ENCODE measurements at regions not wholly inside any gene's neighbourhood (a gene's known extent, or its start where the extent isn't known, plus 50 kb on each side); places are given as distances from the start of the nearest gene placed in this dataset.

DNA sequence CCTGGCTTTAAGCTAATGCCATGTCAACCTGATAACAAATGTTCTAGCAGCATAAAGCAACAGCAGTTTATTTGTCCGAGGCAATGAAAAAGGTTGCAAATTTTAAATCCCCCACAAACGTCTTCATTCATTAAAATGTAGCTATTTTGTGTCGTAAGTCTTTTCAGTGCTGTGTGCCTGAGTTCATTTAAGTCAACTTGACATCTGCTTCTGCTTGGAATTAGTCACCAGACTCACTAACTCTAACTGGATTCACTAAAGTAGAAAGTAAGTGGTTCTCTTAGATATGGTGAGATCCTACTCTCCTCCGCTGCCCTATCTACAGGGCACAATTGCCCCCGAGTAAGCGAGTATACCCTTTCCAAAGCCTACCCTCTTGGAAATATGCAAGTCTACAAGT, 118.4 kb upstream of the CHRM3 start:
- DNase-seq (ENCODE audit: low read depth, low spot score), result no peak

DNA sequence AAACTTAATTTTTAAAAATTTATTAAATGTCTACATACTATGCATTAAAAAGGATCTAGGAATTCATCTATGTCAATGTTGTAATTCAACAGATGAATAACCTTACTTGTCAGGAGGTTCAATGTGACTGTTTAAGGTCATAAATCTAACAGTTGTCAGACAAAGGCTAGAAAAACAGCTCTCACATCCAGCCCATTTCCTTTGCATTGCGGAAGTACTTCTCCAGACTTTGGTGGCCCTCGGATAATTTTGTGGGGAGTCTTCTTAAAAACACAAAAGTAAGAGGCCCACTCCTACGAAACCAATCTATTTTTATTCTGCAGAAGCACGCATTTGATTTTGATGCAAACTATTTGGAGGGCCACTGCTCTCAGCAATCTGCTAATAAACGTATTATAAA, 122.6 kb upstream of the CHRM3 start:
- DNase-seq (ENCODE audit: low read depth, low spot score), result no peak

DNA sequence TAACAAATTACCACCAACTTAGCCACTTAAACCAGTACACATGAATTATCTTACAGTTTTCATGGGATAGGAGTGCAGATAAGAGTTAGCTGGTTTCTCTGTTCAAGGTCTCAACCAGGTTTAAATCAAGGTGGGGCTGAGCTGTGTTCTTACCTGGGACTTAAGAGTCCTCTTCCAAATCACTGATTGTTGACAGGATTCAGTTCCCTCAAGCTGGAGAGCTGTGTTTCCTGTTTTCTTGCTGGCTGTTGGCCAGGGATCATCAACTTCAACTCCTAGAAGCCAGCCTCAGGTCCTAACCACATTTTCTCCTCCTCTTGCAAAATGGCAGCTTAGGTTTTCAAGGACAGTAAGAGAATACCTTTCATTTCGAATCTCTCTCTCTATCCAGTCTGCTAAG, 123.8 kb upstream of the CHRM3 start:
- DNase-seq (ENCODE audit: low read depth, low spot score), result no peak

DNA sequence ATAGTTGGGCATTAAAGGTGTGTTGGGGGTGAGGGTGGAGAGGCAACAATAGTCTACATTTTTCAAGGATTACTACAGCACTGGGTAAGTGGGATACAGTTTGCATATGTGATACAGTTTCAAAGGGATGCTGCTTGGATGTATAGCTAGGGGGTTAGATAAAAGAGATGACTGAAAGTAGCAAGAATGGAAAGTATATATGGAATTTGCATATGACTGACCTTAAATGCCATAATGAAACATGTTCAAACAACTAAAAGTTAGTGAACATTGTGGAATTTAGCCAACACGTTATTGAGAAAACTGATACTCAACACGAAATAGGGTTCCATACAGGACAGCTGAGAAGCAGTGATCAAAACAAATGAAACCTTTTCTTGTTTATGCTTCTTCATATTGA, 124.8 kb upstream of the CHRM3 start:
- no peak for DNase-seq (ENCODE audit: low read depth, low spot score)

DNA sequence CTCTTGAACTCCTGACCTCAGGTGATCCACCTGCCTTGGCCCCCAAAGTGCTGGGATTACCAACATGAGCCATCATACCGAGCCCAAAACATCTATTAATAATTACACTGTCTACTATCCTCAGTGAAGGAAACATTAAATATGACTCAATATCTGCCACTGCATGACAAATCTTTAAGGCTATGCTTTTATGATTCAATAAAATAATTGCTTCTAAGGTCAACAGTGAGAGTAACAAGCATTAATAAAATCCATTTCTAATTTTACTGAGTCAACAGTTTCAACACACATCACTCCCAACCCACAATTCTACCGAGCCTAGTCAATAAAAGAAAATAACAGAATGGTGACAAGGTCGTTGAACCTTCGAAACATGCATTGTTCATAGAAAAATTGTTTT, 125.5 kb upstream of the CHRM3 start:
- no peak for DNase-seq (ENCODE audit: low read depth, low spot score)

DNA sequence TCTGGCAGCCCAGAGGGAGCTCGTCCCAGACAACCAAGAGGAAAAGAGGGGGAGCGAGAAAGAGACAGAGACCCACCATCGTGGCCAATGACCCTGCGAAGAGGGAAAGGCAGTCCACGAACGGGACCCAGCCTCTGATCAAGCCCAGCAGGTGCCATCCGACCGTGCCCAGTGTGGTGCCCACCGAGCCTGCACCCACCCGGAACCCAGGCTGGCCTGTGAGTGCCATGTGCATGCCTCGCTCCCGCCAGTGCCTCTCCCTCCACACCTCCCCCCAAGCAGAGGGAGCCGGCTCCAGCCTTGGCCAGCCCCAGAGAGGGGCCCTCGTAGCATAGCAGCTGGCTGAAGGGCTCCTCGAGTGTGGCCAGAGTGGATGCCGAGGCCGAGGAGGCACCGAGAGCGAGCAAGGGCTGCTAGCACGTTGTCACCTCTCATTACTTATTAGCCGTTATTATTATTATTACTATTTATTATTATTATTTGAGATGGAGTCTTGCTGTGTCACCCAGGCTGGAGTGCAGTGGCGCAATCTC, 130.7 kb upstream of the CHRM3 start:
- no peak for DNase-seq (ENCODE audit: low read depth, low spot score)

DNA sequence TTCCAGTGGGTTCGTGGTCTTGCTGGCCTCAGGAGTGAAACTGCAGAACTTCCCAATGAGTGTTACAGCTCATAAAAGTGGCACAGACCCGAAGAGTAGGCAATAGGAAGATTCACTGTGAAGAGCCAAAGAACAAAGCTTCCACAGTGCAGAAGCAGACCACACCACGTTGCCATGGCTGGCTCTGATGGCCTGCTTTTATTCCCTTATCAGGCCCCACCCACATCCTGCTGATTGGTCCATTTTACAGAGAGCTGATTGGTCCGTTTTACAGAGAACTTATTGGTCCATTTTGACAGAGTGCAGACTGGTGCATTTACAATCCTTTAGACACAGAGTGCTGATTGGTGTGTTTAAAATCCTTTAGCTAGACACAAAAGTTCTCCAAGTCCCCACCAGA, 131.4 kb upstream of the CHRM3 start:
- no peak for DNase-seq (ENCODE audit: low read depth, low spot score)

DNA sequence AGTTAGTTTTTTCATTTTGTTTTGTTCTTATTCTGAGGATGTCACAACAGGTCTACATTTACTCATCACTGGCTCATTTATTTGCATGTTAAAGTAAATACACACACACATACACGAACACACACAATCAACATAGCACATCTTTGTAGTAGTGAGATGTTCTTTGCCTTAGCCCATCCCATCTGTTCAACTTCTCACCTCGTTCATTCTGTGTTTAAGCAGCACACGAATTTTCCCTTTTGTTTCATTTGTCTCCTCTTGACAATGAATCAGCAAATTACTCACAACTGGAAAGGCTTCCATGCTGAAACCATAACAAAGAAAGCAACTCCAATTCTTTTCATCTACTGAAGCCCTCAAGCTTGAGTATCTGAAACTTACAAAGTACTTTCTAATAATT, 133.3 kb upstream of the CHRM3 start:
- DNase-seq (ENCODE audit: low read depth, low spot score), result peak; percentile 31

DNA sequence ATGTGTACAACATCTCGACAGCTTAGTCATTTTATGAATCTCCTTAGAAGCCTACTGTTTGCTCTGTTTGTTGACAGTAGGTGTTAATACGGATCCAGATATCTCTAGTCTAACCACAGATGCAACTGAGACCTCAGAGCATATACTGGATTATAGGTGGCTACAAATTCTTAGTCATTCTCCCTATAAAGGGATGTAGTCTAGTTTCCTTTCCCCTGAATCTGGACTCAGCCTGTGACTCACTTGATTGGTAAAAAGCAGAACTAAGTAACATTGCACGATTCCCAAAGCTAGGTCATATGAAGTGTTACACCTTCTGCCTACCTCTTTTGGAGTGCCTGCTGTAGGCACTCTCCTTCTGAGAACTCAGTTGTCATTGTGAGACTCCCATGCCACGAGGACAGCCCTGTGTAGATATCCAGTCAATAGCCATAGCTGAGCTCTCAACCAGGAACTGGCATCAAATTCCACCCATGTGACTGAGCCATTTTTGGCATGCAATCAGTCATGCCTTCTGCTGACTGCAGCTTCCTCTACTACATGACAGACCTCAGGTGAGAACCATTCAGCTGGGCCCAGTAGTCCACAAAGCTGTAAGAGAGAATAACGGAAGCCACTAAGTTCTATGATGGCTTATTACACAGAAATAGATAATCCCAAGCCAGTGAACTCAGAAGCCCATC, 135.9 kb upstream of the CHRM3 start:
- no peak for DNase-seq (ENCODE audit: low read depth, low spot score)

DNA sequence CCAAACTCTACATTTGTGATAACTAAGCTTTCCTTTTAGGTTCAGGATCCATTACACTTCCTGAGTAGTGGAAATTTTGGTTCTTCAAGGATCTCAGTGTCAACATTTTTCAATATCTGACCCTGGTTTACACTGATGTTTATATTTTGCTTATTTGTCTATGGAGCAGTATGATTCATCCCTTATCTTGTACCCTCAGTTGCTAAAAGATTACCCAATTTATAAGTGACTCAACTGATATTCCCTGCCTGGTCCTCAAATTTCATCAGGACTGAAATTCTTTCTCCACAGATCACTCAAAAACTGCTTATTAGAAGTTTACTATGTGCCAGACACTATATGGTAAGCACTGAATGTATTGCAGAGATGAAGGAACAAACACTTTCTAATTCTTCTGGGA, 139.1 kb upstream of the CHRM3 start:
- no peak for DNase-seq (ENCODE audit: low read depth, low spot score)

DNA sequence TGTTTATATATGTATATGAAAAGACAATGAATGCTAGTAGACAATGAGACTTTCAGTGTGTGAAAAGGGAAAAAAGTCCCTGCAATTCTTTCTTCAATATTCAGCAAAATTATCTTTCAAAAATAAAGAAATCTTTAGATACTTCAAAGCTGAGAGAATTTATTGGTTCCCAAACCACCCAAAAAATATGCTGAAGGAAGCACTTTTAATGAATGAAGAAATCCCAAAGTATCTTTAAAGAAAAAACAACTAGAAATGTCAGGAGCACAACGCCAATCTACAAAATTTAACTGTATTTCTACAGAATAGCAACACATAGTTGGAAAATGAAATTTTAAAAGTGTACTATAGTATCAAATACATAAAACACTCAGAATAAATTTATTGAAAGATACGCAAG, 142.3 kb upstream of the CHRM3 start:
- no peak for DNase-seq (ENCODE audit: low read depth, low spot score)

DNA sequence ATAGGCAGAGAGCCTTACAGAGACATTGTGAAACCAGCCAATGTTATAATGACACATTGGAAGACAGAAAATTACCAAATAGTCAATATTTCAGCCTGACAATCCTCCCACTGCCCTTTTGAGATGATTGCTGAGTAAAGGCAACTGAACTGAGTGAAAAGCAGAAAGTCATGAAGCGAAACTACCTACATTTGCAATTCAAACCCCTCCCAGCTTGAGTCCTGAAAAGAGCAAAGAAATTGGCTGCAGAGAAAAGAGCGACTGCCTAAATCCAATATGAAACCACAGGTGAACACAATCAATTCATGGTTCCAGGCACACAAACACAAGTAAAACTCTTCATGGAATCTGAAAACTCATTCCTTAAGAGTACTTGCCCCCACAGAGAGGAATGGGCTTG, 143.4 kb upstream of the CHRM3 start:
- no peak for DNase-seq (ENCODE audit: low read depth, low spot score)

DNA sequence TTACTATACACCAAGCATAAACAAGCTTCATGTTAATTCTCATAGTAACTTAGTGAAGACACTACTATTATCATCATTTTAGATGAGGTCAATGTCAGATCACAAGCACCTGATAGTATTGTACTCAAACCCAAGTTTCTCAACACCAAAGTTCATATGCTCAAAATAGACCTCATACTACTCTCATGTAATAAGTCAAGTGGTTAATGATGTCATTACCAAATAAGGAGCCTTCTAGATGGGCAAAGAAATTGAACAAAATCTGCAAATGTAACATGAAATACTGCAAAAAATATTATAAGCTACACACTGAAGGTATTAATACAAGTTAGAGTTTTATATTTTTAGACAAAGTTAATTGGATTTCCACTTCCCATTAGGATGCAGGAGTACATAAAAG, 144.0 kb upstream of the CHRM3 start:
- no peak for DNase-seq (ENCODE audit: low read depth, low spot score)

DNA sequence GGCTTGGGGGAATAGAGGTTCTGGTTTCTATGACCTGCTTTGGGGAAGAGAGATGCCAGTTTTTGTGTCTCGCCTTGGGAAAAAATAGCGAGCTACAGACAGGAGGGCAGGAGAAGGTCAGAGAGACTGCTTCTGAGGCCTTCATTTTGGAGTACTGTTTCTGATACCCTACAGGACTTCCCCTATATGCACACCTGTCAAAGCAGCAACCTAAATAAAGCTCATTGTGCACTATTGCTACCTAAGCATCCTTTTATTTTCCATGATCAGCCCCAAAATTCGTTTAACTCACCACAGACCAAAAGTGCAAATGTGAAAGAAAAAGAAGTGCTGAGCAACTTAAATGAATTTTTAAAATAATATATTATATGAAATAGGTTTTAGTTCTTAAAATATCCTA, 145.6 kb upstream of the CHRM3 start:
- DNase-seq (ENCODE audit: low read depth, low spot score), result no peak

DNA sequence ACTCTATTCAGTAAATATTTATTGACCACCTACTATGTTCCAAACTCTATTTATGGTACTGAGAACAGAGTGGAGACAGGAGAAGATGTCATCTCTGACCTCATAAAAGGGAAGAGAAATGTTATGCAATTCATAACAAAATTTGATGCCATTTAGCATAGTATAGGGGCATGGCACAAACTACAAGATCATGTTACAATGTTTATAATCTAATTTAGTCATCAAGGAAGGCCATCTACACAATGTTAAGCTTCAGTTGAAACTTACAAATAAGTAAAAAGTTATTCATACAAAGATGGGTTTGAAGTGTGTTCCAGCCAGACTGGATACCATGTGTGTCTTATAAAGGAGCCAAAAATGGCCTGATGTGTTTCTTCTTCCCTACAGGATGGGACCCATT, 146.8 kb upstream of the CHRM3 start:
- no peak for DNase-seq (ENCODE audit: low read depth, low spot score)

DNA sequence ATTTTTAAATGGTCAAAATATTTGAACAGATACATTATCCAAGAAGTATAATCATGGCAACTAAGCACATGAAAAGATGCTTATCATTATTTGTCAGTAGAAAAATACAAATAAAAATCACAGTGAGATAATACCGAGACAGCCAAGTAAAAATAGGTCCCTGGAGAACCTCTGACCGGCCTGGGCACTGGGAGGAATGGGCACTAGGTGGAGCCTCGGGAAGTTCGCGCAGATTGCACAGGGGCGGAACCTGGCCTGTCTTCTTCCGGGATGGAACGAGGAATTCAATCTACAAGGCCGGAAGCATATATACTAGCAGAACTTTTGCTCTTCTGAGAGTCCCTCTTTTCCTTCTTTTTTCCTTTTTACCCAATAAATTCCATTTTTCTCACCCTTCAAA, 148.5 kb upstream of the CHRM3 start:
- no peak for DNase-seq (ENCODE audit: low read depth, low spot score)

DNA sequence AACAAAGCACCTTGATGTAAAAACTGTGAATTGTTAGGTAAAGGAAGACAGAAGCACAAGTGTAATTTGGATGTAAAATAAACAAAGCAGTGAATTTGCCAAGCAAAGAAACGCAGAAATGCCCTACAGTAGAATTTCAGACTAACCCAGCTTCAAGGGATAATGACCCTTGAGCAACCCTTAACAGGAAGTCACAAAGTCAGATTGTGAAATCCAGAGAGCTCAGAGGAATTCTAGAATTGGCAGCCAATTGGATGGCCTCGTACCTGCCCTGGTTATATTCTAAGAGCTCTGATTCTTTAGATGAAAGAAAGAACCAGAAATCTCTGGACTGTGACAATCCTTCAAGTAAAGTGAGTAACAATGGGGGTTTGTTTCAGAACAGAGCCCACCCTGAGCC, 152.7 kb upstream of the CHRM3 start:
- DNase-seq (ENCODE audit: low read depth, low spot score), result no peak

DNA sequence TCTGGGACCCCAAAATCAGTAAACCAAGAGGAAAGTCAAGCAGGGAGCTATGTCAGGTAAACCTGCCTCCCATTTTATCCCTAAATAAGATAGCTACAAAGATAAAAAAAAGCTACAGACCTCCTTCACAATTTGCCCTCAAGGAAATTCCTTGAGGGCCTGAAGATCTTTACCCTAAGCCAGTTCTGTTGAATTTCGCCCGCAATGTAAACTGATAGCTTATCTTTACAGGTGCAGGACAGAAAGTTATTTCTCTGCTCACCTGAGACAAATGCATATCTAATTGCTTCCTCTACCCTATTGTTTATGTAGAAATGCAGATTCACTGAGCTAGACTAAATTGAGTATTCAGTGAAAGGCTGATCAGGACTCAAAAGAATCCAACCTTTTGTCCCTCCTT, 153.4 kb upstream of the CHRM3 start:
- DNase-seq (ENCODE audit: low read depth, low spot score), result no peak

DNA sequence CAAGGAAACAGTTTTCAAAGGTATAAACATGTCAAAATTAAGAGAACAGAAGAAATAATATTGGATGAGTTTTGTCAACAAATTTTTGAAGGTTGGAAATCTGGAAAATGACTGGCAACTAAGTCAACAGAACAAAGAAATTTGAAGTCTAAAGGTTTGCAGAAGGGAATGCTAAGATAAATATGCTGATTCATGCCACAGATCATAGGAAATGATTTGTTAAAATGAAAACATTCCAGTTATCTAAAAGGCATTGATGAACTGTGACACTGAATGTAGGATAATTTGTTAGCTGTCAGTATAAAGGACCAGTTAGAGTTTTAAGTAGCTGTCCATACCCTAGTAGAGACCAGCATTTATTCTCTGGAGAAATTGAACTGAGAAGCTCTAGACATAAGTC, 157.9 kb upstream of the CHRM3 start:
- DNase-seq (ENCODE audit: low read depth, low spot score), result no peak

DNA sequence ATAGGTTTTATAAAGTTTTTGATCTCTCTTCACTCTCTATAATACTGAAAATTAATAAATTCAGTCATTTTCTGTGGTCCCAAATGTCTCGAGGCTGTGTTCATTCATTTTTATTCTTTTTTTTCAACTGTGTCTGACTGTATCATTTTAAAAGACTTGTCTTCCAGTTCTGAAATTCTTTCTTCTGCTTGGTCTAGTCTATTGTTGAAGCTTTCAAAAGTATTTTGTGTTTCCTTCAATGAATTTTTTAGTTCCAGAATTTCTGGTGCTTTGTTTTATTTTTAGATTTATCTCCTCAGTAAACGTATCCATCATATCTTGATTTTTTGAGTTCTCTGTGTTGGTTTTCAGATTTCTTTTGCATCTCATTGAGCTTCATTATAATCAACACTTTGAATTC, 161.0 kb upstream of the CHRM3 start:
- no peak for DNase-seq (ENCODE audit: low read depth, low spot score)

DNA sequence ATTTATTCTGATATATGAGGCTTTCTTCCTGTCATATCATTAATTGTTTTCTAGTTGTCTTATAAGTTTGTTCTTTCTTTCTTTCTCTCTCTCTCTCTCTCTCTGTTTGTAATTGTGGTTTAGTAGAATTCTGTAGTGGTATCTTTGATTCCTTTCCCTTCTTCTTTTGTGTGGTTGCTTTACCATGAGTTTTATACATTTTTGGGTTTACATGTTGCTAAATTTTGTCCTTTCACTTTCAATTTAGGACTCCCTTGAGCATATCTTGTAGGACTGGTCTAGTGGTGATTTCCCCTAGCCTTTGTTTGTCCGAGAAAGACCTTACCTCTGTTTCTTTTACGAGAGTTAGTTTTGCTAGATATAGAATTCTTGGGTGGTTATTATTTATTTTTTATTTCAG, 162.3 kb upstream of the CHRM3 start:
- no peak for DNase-seq (ENCODE audit: low read depth, low spot score)

DNA sequence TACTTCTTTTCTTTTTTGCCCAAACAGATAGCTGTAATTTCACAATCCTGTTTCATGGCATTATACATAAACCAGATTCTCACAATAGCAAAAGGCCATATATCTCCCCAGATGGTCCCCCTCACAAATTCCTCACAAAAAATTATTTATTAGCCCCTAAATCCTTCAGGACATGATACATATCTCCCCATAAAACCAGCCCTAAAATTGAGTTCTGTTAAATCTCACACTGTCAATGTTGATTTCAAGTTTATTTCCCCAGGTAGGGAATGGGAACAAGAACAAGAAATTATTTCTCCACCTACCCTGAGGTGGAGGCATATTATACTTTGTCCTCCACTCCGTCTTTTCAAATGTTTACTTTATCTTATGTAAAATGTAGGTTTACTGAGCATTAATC, 163.4 kb upstream of the CHRM3 start:
- DNase-seq (ENCODE audit: low read depth, low spot score), result no peak

DNA sequence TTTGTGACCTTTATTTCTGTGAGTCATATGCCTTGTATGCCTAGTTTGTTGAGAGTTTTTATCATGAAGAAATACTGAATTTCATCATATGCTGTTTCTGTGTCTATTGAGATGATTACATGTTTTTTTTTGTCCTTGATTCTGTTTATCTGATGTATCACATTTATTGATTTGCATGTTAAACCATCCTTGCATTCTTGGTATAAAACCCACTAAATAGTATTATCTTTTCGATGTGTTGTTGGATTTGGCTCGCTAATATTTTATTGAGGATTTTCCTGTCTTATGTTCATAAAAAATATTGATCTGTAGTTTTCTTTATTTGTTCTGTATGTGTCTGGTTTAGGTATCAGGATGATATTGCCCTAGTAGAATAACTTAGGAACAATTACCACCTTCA, 164.7 kb upstream of the CHRM3 start:
- no peak for DNase-seq (ENCODE audit: low read depth, low spot score)

DNA sequence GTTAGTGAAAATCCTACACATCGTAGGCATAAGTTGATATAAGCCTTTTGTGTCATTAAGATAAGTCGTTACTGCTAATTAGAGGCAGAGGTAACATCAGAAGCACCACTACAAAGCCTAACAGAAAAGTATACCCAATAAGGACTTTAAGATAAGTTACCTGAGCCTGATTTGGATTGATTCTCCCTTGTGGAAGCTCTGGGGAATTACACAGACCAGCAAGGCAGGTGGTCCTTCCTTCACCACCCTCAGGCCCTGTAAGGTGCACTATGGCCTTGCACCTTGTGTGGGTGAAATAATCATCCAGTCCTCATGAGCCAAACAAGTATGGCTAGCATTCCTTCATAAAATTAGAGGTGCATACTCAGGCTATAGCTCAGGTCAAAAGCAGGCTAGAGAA, 166.7 kb upstream of the CHRM3 start:
- DNase-seq (ENCODE audit: low read depth, low spot score), result no peak
